Activated naive CD4-positive, alpha-beta T cell treated with anti-CD3 and anti-CD28 coated beads, Interleukin-2, amount 50 U/mL, for 24 hours (primary cell): ENCODE measurements at regions not wholly inside any gene's neighbourhood (a gene's known extent, or its start where the extent isn't known, plus 50 kb on each side); places are given as distances from the start of the nearest gene placed in this dataset.

Source experiments
- H3K27ac Mint-ChIP-seq: one replicate; pipeline ENCODE4 v1.8.0; 2021; ENCODE audit warnings: mild to moderate bottlenecking, mixed read lengths
- H3K27me3 Mint-ChIP-seq: one replicate; pipeline ENCODE4 v1.8.0; 2021; ENCODE audit warnings: mixed read lengths
- H3K36me3 Mint-ChIP-seq: one replicate; pipeline ENCODE4 v1.8.0; 2021; ENCODE audit warnings: mixed read lengths
- H3K4me1 Mint-ChIP-seq: one replicate; pipeline ENCODE4 v1.8.0; 2021; ENCODE audit warnings: mixed read lengths
- H3K4me3 Mint-ChIP-seq: one replicate; pipeline ENCODE4 v1.8.0; 2021; ENCODE audit warnings: mild to moderate bottlenecking, mixed read lengths
- H3K9me3 Mint-ChIP-seq: one replicate; pipeline ENCODE4 v1.8.0; 2021; ENCODE audit warnings: mixed read lengths

- H3K27ac Mint-ChIP-seq: no peak overlapping the region
- H3K36me3 Mint-ChIP-seq: no peaks in the 10 kb centered on the region
- no peaks in the 10 kb centered on the region for H3K4me1 Mint-ChIP-seq
- H3K27me3 Mint-ChIP-seq: no peaks in the 10 kb centered on the region
- H3K9me3 Mint-ChIP-seq: no peaks in the 10 kb centered on the region
- no peak overlapping the region for H3K4me3 Mint-ChIP-seq
Observed at GRCh38 chr3:86814918-86815655, 175.9 kb downstream of the VGLL3 start.

- Mint-ChIP-seq H3K27me3 (no peaks in the 10 kb centered on the region), H3K36me3 (no peaks in the 10 kb centered on the region), H3K27ac (no peak overlapping the region), H3K4me1 (no peaks in the 10 kb centered on the region), H3K4me3 (no peak overlapping the region), H3K9me3 (no peaks in the 10 kb centered on the region)
Observed at GRCh38 chr3:86814321-86814720, 176.6 kb downstream of the VGLL3 start.

- no peaks in the 10 kb centered on the region for H3K27me3 Mint-ChIP-seq
- no peak overlapping the region for H3K27ac Mint-ChIP-seq
- H3K4me3 Mint-ChIP-seq: no peak overlapping the region
- no peaks in the 10 kb centered on the region for H3K4me1 Mint-ChIP-seq
- H3K36me3 Mint-ChIP-seq: no peaks in the 10 kb centered on the region
- H3K9me3 Mint-ChIP-seq: peaks cover 20% of the 10 kb centered on the region
Observed at GRCh38 chr3:86801921-86802320, 189.0 kb downstream of the VGLL3 start.

- peaks cover 12% of the 10 kb centered on the region for H3K9me3 Mint-ChIP-seq
- no peaks in the 10 kb centered on the region for H3K4me1 Mint-ChIP-seq
- H3K36me3 Mint-ChIP-seq: no peaks in the 10 kb centered on the region
- no peaks in the 10 kb centered on the region for H3K27me3 Mint-ChIP-seq
- H3K4me3 Mint-ChIP-seq: no peak overlapping the region
- no peak overlapping the region for H3K27ac Mint-ChIP-seq
Observed at GRCh38 chr3:86801066-86801465, 189.9 kb downstream of the VGLL3 start.

GRCh38 chr3:86800116-86800515 is 190.8 kb downstream of the VGLL3 start:
- H3K27ac Mint-ChIP-seq: no peak overlapping the region
- H3K27me3 Mint-ChIP-seq: no peaks in the 10 kb centered on the region
- peaks cover 9% of the 10 kb centered on the region for H3K9me3 Mint-ChIP-seq
- no peak overlapping the region for H3K4me3 Mint-ChIP-seq
- no peaks in the 10 kb centered on the region for H3K36me3 Mint-ChIP-seq
- H3K4me1 Mint-ChIP-seq: no peaks in the 10 kb centered on the region

GRCh38 chr3:86797946-86798345 is 193.0 kb downstream of the VGLL3 start:
- no peaks in the 10 kb centered on the region for H3K27me3 Mint-ChIP-seq
- H3K4me1 Mint-ChIP-seq: no peaks in the 10 kb centered on the region
- no peak overlapping the region for H3K27ac Mint-ChIP-seq
- no peaks in the 10 kb centered on the region for H3K9me3 Mint-ChIP-seq
- no peaks in the 10 kb centered on the region for H3K36me3 Mint-ChIP-seq
- no peak overlapping the region for H3K4me3 Mint-ChIP-seq

- Mint-ChIP-seq H3K4me3 (no peak overlapping the region), H3K27me3 (no peaks in the 10 kb centered on the region)
Observed at GRCh38 chr3:86794361-86795065, 196.4 kb downstream of the VGLL3 start.

GRCh38 chr3:86793786-86794185 is 197.2 kb downstream of the VGLL3 start:
- Mint-ChIP-seq H3K27ac (no peak overlapping the region), H3K27me3 (no peaks in the 10 kb centered on the region), H3K9me3 (no peaks in the 10 kb centered on the region), H3K4me1 (no peaks in the 10 kb centered on the region), H3K36me3 (no peaks in the 10 kb centered on the region), H3K4me3 (no peak overlapping the region)

More at GRCh38 chr3:86794361-86795065, 196.4 kb downstream of the VGLL3 start:
- Mint-ChIP-seq H3K36me3 (no peaks in the 10 kb centered on the region), H3K4me1 (no peaks in the 10 kb centered on the region), H3K27ac (no peak overlapping the region), H3K9me3 (no peaks in the 10 kb centered on the region)

- H3K4me3 Mint-ChIP-seq: no peak overlapping the region
- H3K27ac Mint-ChIP-seq: no peak overlapping the region
- H3K36me3 Mint-ChIP-seq: no peaks in the 10 kb centered on the region
- H3K27me3 Mint-ChIP-seq: no peaks in the 10 kb centered on the region
- H3K4me1 Mint-ChIP-seq: no peaks in the 10 kb centered on the region
- H3K9me3 Mint-ChIP-seq: no peaks in the 10 kb centered on the region
Observed at GRCh38 chr3:86792316-86792715, 198.6 kb downstream of the VGLL3 start.

- Mint-ChIP-seq H3K9me3 (no peaks in the 10 kb centered on the region), H3K4me3 (no peak overlapping the region), H3K4me1 (no peaks in the 10 kb centered on the region), H3K27ac (no peak overlapping the region), H3K27me3 (no peaks in the 10 kb centered on the region), H3K36me3 (no peaks in the 10 kb centered on the region)
Observed at GRCh38 chr3:86790884-86791549, 199.9 kb downstream of the VGLL3 start.

- Mint-ChIP-seq H3K9me3 (no peaks in the 10 kb centered on the region), H3K27me3 (no peaks in the 10 kb centered on the region), H3K4me3 (no peak overlapping the region)
Observed at GRCh38 chr3:86788371-86788770, 202.6 kb downstream of the VGLL3 start.

GRCh38 chr3:86787091-86787490 is 203.9 kb downstream of the VGLL3 start:
- no peaks in the 10 kb centered on the region for H3K36me3 Mint-ChIP-seq
- no peaks in the 10 kb centered on the region for H3K4me1 Mint-ChIP-seq
- H3K27ac Mint-ChIP-seq: no peak overlapping the region
- no peaks in the 10 kb centered on the region for H3K9me3 Mint-ChIP-seq
- no peak overlapping the region for H3K4me3 Mint-ChIP-seq
- no peaks in the 10 kb centered on the region for H3K27me3 Mint-ChIP-seq

More at GRCh38 chr3:86788371-86788770, 202.6 kb downstream of the VGLL3 start:
- Mint-ChIP-seq H3K27ac (no peak overlapping the region), H3K4me1 (no peaks in the 10 kb centered on the region), H3K36me3 (no peaks in the 10 kb centered on the region)

GRCh38 chr3:86785386-86785785 is 205.6 kb downstream of the VGLL3 start:
- H3K27me3 Mint-ChIP-seq: no peaks in the 10 kb centered on the region
- no peak overlapping the region for H3K4me3 Mint-ChIP-seq
- no peaks in the 10 kb centered on the region for H3K36me3 Mint-ChIP-seq
- no peaks in the 10 kb centered on the region for H3K9me3 Mint-ChIP-seq
- H3K27ac Mint-ChIP-seq: no peak overlapping the region
- no peaks in the 10 kb centered on the region for H3K4me1 Mint-ChIP-seq

- no peaks in the 10 kb centered on the region for H3K4me1 Mint-ChIP-seq
- no peaks in the 10 kb centered on the region for H3K36me3 Mint-ChIP-seq
- H3K27ac Mint-ChIP-seq: no peak overlapping the region
- H3K9me3 Mint-ChIP-seq: no peaks in the 10 kb centered on the region
- no peaks in the 10 kb centered on the region for H3K27me3 Mint-ChIP-seq
- no peak overlapping the region for H3K4me3 Mint-ChIP-seq
Observed at GRCh38 chr3:86782866-86783265, 208.1 kb downstream of the VGLL3 start.

- no peaks in the 10 kb centered on the region for H3K9me3 Mint-ChIP-seq
- H3K27ac Mint-ChIP-seq: no peak overlapping the region
- no peaks in the 10 kb centered on the region for H3K36me3 Mint-ChIP-seq
- H3K4me1 Mint-ChIP-seq: no peaks in the 10 kb centered on the region
- H3K27me3 Mint-ChIP-seq: no peaks in the 10 kb centered on the region
- no peak overlapping the region for H3K4me3 Mint-ChIP-seq
Observed at GRCh38 chr3:86782286-86782685, 208.7 kb downstream of the VGLL3 start.

GRCh38 chr3:86774082-86774691 is 216.8 kb downstream of the VGLL3 start:
- no peak overlapping the region for H3K27ac Mint-ChIP-seq

More at GRCh38 chr3:86774082-86774691, 216.8 kb downstream of the VGLL3 start:
- Mint-ChIP-seq H3K36me3 (no peaks in the 10 kb centered on the region), H3K9me3 (no peaks in the 10 kb centered on the region), H3K27me3 (no peaks in the 10 kb centered on the region), H3K4me3 (no peak overlapping the region), H3K4me1 (no peaks in the 10 kb centered on the region)
